HepG2 (cell line): ENCODE measurements at regions not wholly inside any gene's neighbourhood (a gene's known extent, or its start where the extent isn't known, plus 50 kb on each side); places are given as distances from the start of the nearest gene placed in this dataset.

Experiments
- ATAC-seq: fragments of 200-7000 bp; cut with Tn5 transposase; 3 replicates; pipeline ENCODE4 v1.9.1; 2020; ENCODE audit warnings: mild to moderate bottlenecking, moderate library complexity
- BruUV-seq: library from RNA; stranded (reverse); fragments of 400-500 nt; replicated peaks from 2 replicates; lab custom pipeline; 2021; lab: Mats Ljungman, UMichigan
- CTCF ChIA-PET: fragments of 300-600 bp; formaldehyde crosslinking; extraction: SDS; loops from one replicate; lab custom pipeline; 2021; ENCODE audit warnings: low total read pairs, inconsistent platforms, low intra/inter-chr PET ratio; lab: Yijun Ruan, JAX
- POLR2A ChIA-PET: fragments of 350-600 bp; sonication (Branson Sonifier 250); formaldehyde crosslinking; loops from one replicate; lab custom pipeline; 2020; ENCODE audit warnings: antibody characterized with exemption, inconsistent platforms; lab: Yijun Ruan, JAX
- DNase-seq: peaks from one replicate; pipeline ENCODE4 v3.0.0-alpha.2; 2015; ENCODE audit warnings: low spot score
- FAIRE-seq: peaks from 3 replicates; lab custom pipeline; 2011; peaks lifted over from hg19 to GRCh38; lab: Jason Lieb, UNC
- H2AFZ ChIP-seq: one replicate; pipeline ENCODE4 v1.6.1; 2011; ENCODE audit warnings: low read length, inconsistent platforms
- H3K27ac ChIP-seq: fragments of 300-600 bp; 3 replicates; pipeline ENCODE4 v1.8.0; 2011; ENCODE audit warnings: mixed run types, mild to moderate bottlenecking, mixed read lengths, low read length, inconsistent platforms; ENCODE audit not compliant: insufficient read depth; ENCODE audit errors: extremely low read length
- H3K27me3 ChIP-seq, 2 experiments: fragments of 200-600 bp in 1 of 2; 2 replicates in 1 of 2; 3 replicates in 1 of 2; pipeline versions ENCODE4 v1.6.0 to v1.8.0; 2011; ENCODE audit warnings: low read length in 2 of 2, mild to moderate bottlenecking in 2 of 2, moderate library complexity in 2 of 2, inconsistent platforms in 1 of 2; ENCODE audit not compliant: insufficient read depth in 2 of 2, control insufficient read depth in 1 of 2
- H3K36me3 ChIP-seq, 2 experiments: fragments of 200-600 bp in 1 of 2; replicated peaks in 1 of 2; 2 replicates in 1 of 2; 3 replicates in 1 of 2; pipeline versions ENCODE4 v1.5.1 to v1.8.0; 2011; ENCODE audit warnings: low read length in 2 of 2, inconsistent platforms in 1 of 2; ENCODE audit not compliant: insufficient read depth in 2 of 2, control insufficient read depth in 1 of 2
- H3K4me1 ChIP-seq: 2 replicates; pipeline ENCODE4 v1.5.1; 2012; ENCODE audit warnings: low read length, inconsistent platforms; ENCODE audit not compliant: insufficient read depth
- H3K4me2 ChIP-seq: 2 replicates; pipeline ENCODE4 v1.6.0; 2011; ENCODE audit warnings: low read depth, low read length, inconsistent platforms
- H3K4me3 ChIP-seq, 3 experiments: fragments of 200-600 bp in 1 of 3; sonication (generic), shearing (Covaris generic) in 1 of 3; replicated peaks in 1 of 3; 2 replicates each; pipeline ENCODE4 v1.5.1; 2011 to 2016; ENCODE audit warnings: low read length in 3 of 3, inconsistent platforms in 2 of 3, low read depth in 2 of 3, mild to moderate bottlenecking in 2 of 3, control low read depth in 1 of 3, mixed read lengths in 1 of 3; ENCODE audit not compliant: insufficient read depth in 1 of 3
- H3K79me2 ChIP-seq: one replicate; pipeline ENCODE4 v1.6.1; 2011; ENCODE audit warnings: low read length, inconsistent platforms; ENCODE audit not compliant: insufficient read depth
- H3K9ac ChIP-seq: 2 replicates; pipeline ENCODE4 v1.6.0; 2011; ENCODE audit warnings: mild to moderate bottlenecking, low read depth, low read length, inconsistent platforms; ENCODE audit not compliant: insufficient read depth
- H3K9me3 ChIP-seq: 2 replicates; pipeline ENCODE4 v1.5.1; 2012; ENCODE audit warnings: mild to moderate bottlenecking, low read length
- H4K20me1 ChIP-seq: 2 replicates; pipeline ENCODE4 v1.6.0; 2011; ENCODE audit warnings: inconsistent platforms, mild to moderate bottlenecking, low read length, moderate library complexity; ENCODE audit not compliant: insufficient read depth
- ARHGAP35 ChIP-seq: sonication (generic); formaldehyde crosslinking; IDR thresholded peaks from 2 replicates; pipeline ENCODE4 v1.9.0; 2022; ENCODE audit warnings: mild to moderate bottlenecking, inconsistent platforms, moderate library complexity, missing genetic modification reagents, borderline replicate concordance
- MED13 ChIP-seq: sonication (generic); formaldehyde crosslinking; IDR thresholded peaks from 2 replicates; pipeline ENCODE4 v1.5.0; 2020; ENCODE audit warnings: missing genetic modification reagents
- NONO ChIP-seq, 2 experiments: fragments of 450-650 bp in 1 of 2; sonication (generic) in 1 of 2; formaldehyde crosslinking in 1 of 2; IDR thresholded peaks in 1 of 2; conservative IDR thresholded peaks in 1 of 2; 2 replicates each; pipeline versions ENCODE4 v1.6.1 to v1.8.0; 2017 to 2022; ENCODE audit warnings: mild to moderate bottlenecking in 1 of 2, missing genetic modification reagents in 1 of 2, moderate library complexity in 1 of 2
- TOE1 ChIP-seq: sonication (generic); formaldehyde crosslinking; IDR thresholded peaks from 2 replicates; pipeline ENCODE4 v1.4.0; 2020; ENCODE audit warnings: mild to moderate bottlenecking, missing genetic modification reagents
- ZFP37 ChIP-seq: sonication (generic); formaldehyde crosslinking; IDR thresholded peaks from 2 replicates; pipeline ENCODE4 v1.4.0; 2020; ENCODE audit warnings: missing genetic modification reagents, borderline replicate concordance
- ZHX1 ChIP-seq: sonication (generic); formaldehyde crosslinking; IDR thresholded peaks from 2 replicates; pipeline ENCODE4 v1.8.1; 2022; ENCODE audit warnings: low read depth, mild to moderate bottlenecking, missing genetic modification reagents
- ZNF317 ChIP-seq: sonication (generic); formaldehyde crosslinking; IDR thresholded peaks from 2 replicates; pipeline ENCODE4 v1.5.0; 2020; ENCODE audit warnings: mild to moderate bottlenecking, missing genetic modification reagents
- ZNF468 ChIP-seq: sonication (generic); formaldehyde crosslinking; IDR thresholded peaks from 2 replicates; pipeline ENCODE4 v1.8.0; 2022; ENCODE audit warnings: mild to moderate bottlenecking, moderate library complexity, missing genetic modification reagents
- ZNF597 ChIP-seq: sonication (generic); formaldehyde crosslinking; IDR thresholded peaks from 2 replicates; pipeline ENCODE4 v1.5.0; 2020; ENCODE audit warnings: missing genetic modification reagents
- ZNF709 ChIP-seq: sonication (generic); formaldehyde crosslinking; IDR thresholded peaks from 2 replicates; pipeline ENCODE4 v1.5.0; 2020; ENCODE audit warnings: mild to moderate bottlenecking, missing genetic modification reagents
- WGBS: methylation state at CpG from one replicate; pipeline ENCODE4 v1.1.6; 2017; ENCODE audit warnings: low lambda C conversion rate; 5-methylcytosine and 5-hydroxymethylcytosine counted together
- in situ Hi-C: cut with HindIII; loops from 2 replicates; pipeline ENCODE4 v1.10.0; 2017; ENCODE audit warnings: low pct_unique_long_range_greater_than_20kb; ENCODE audit not compliant: extremely low pct_ligation_motif_present
- intact Hi-C: fragments of 100-400 bp; cut with micrococcal nuclease; formaldehyde crosslinking; loops from one replicate; pipeline ENCODE4 v1.10.0; 2022; ENCODE audit not compliant: unreplicated experiment
- TF ChIP-seq, protein P1 (sequence below): sonication (generic); formaldehyde crosslinking; IDR thresholded peaks from 2 replicates; pipeline ENCODE4 v1.5.1; 2020; ENCODE audit warnings: mild to moderate bottlenecking, missing genetic modification reagents, moderate library complexity

- TF ChIP-seq ARHGAP35 (CRISPR knock-in tag) (0 out of 2 replicates have a peak, but pooled peaks have one; percentile 7), ZHX1 (CRISPR knock-in tag) (no peak), MED13 (CRISPR knock-in tag) (no peak), TOE1 (CRISPR knock-in tag) (no peak)
Observed at GRCh38 chr10:46227571-46227935, 59.2 kb upstream of the ANTXRL start (continued).

DNA sequence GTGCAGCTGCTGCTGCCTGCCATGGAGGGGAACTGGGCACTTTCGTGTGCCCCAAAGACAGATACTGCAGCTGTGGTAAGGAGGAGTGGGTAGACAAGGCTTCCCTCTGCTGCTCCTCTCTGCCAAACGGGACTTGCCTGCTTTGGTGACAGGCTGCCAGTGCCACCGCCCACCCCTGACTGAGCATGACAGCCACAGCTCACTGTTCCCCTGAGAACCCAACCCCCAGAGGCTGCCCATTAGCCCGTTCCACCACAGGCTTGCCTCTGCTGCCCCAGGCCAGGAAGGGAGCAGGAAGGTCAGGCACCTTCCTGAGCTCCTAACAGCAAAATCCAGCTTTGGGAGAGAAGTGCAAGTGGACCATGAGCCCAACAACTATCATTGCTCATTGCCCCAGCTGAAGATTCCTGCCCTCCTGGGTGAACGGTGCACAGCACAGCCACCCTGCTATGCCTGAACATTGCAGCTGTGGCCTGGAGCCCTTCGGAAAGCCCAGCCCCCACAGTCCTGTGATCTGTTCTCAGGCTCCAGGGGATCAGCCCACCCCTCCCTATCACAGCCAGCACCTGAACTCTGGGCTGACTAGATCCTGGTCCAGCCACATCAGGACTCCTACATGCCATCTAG, 58.7 kb upstream of the ANTXRL start:
- Histone ChIP-seq H3K79me2 (no peaks in the 10 kb centered on the region), H3K4me3 (peak overlapping the region in 1 of 3 experiments; percentile 59; a peak in 1 of 6 replicates), H3K9me3 (no peaks in the 10 kb centered on the region), H3K4me2 (peak overlapping the region; percentile 85), H3K27ac (no peak overlapping the region), H3K27me3 (peaks cover 0 to 27% of the 10 kb centered on the region in 2 experiments; a peak in 3 of 5 replicates), H3K4me1 (peaks cover 21% of the 10 kb centered on the region), H3K36me3 (no peaks in the 10 kb centered on the region), H4K20me1 (no peaks in the 10 kb centered on the region), H2AFZ (no peak overlapping the region), H3K9ac (no peak overlapping the region)
- peak; percentile 31 for ATAC-seq
- DNase-seq = no peak
- CTCF ChIA-PET = interaction anchor here (0.6 kb wide), 1 partner anchor 28 kb away, joined by 3 read pairs; no protein-coding TSS in a partner anchor
- in situ Hi-C loops = no loop called here
- no peak for FAIRE-seq
- intact Hi-C loops = loop anchor here (10.0 kb wide), 1 partner anchor 203 kb away; no protein-coding TSS in a partner anchor
- BruUV-seq = no TSS peak
- POLR2A ChIA-PET = no interaction called here
- WGBS = 17% methylated on average over 2 of the region's 6 CpGs
- TF ChIP-seq ZFP37 (CRISPR knock-in tag) = 0 out of 2 replicates have a peak, but pooled peaks have one; percentile 4
- TF ChIP-seq, protein P1, sequence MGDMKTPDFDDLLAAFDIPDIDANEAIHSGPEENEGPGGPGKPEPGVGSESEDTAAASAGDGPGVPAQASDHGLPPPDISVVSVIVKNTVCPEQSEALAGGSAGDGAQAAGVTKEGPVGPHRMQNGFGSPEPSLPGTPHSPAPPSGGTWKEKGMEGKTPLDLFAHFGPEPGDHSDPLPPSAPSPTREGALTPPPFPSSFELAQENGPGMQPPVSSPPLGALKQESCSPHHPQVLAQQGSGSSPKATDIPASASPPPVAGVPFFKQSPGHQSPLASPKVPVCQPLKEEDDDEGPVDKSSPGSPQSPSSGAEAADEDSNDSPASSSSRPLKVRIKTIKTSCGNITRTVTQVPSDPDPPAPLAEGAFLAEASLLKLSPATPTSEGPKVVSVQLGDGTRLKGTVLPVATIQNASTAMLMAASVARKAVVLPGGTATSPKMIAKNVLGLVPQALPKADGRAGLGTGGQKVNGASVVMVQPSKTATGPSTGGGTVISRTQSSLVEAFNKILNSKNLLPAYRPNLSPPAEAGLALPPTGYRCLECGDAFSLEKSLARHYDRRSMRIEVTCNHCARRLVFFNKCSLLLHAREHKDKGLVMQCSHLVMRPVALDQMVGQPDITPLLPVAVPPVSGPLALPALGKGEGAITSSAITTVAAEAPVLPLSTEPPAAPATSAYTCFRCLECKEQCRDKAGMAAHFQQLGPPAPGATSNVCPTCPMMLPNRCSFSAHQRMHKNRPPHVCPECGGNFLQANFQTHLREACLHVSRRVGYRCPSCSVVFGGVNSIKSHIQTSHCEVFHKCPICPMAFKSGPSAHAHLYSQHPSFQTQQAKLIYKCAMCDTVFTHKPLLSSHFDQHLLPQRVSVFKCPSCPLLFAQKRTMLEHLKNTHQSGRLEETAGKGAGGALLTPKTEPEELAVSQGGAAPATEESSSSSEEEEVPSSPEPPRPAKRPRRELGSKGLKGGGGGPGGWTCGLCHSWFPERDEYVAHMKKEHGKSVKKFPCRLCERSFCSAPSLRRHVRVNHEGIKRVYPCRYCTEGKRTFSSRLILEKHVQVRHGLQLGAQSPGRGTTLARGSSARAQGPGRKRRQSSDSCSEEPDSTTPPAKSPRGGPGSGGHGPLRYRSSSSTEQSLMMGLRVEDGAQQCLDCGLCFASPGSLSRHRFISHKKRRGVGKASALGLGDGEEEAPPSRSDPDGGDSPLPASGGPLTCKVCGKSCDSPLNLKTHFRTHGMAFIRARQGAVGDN (CRISPR knock-in tag) = peak; percentile 54; the same call in 1 of the 2 replicates
- TF ChIP-seq NONO (IDR thresholded peaks at IDR 0.05) = no peak
- 0 out of 2 replicates have a peak, but pooled peaks have one; percentile 11 for TF ChIP-seq NONO (CRISPR knock-in tag; conservative IDR thresholded peaks at IDR 0.05)
- TF ChIP-seq ZNF597 (CRISPR knock-in tag) = 0 out of 2 replicates have a peak, but pooled peaks have one; percentile 80
- no peak for TF ChIP-seq ZNF317 (CRISPR knock-in tag)
- TF ChIP-seq ZNF468 = 0 out of 2 replicates have a peak, but pooled peaks have one; percentile 30
- TF ChIP-seq ZNF709 (CRISPR knock-in tag) = no peak
